GM18517 (cell line): ENCODE measurements at regions not wholly inside any gene's neighbourhood (a gene's known extent, or its start where the extent isn't known, plus 50 kb on each side); places are given as distances from the start of the nearest gene placed in this dataset.

Source experiments
- ATAC-seq: cut with Tn5 transposase; IDR thresholded peaks from one replicate; pipeline ENCODE4 v1.9.1; 2021; ENCODE audit warnings: mild to moderate bottlenecking, moderate library complexity; ENCODE audit not compliant: unreplicated experiment

- no peak for ATAC-seq
These were observed 286.8 kb upstream of the TRIB2 start for GRCh38 chr2:12429779-12430406.

GRCh38 chr2:12430407-12431133, 286.2 kb upstream of the TRIB2 start:
- ATAC-seq, result peak; percentile 99

GRCh38 chr2:12432985-12433625, 283.6 kb upstream of the TRIB2 start:
- ATAC-seq, result no peak

GRCh38 chr2:12433626-12433990, 283.1 kb upstream of the TRIB2 start:
- no peak for ATAC-seq

GRCh38 chr2:12434630-12435098, 282.1 kb upstream of the TRIB2 start:
- ATAC-seq, result no peak

- no peak for ATAC-seq
These were observed 281.1 kb upstream of the TRIB2 start for GRCh38 chr2:12435430-12436222.

GRCh38 chr2:12436483-12436882, 280.3 kb upstream of the TRIB2 start:
- ATAC-seq, result no peak

GRCh38 chr2:12436935-12437561, 279.7 kb upstream of the TRIB2 start:
- no peak for ATAC-seq

- no peak for ATAC-seq
These were observed 276.0 kb upstream of the TRIB2 start for GRCh38 chr2:12440731-12441130.

- no peak for ATAC-seq
These were observed 274.8 kb upstream of the TRIB2 start for GRCh38 chr2:12441750-12442475.

- no peak for ATAC-seq
These were observed 274.3 kb upstream of the TRIB2 start for GRCh38 chr2:12442476-12442847.

GRCh38 chr2:12448846-12449505, 267.8 kb upstream of the TRIB2 start:
- no peak for ATAC-seq

- no peak for ATAC-seq
These were observed 265.0 kb upstream of the TRIB2 start for GRCh38 chr2:12451726-12452125.

- no peak for ATAC-seq
These were observed 264.6 kb upstream of the TRIB2 start for GRCh38 chr2:12452185-12452584.

- ATAC-seq, result no peak
These were observed 263.0 kb upstream of the TRIB2 start for GRCh38 chr2:12453731-12454130.

- no peak for ATAC-seq
These were observed 261.1 kb upstream of the TRIB2 start for GRCh38 chr2:12455661-12456060.

GRCh38 chr2:12456293-12457106, 260.2 kb upstream of the TRIB2 start:
- peak; percentile 96 for ATAC-seq

- no peak for ATAC-seq
These were observed 258.9 kb upstream of the TRIB2 start for GRCh38 chr2:12457831-12458230.

- no peak for ATAC-seq
These were observed 253.5 kb upstream of the TRIB2 start for GRCh38 chr2:12463189-12463588.
